MM.1S (cell line): ENCODE measurements at regions not wholly inside any gene's neighbourhood (a gene's known extent, or its start where the extent isn't known, plus 50 kb on each side); places are given as distances from the start of the nearest gene placed in this dataset.

Experiments
- DNase-seq: peaks from one replicate; pipeline ENCODE4 v3.0.0-alpha.2; 2015
- H2AFZ ChIP-seq: fragments of 300-600 bp; sonication (generic); 2 replicates; pipeline ENCODE4 v1.6.0; 2016; ENCODE audit warnings: antibody characterized with exemption, low read length
- H3F3A ChIP-seq: fragments of 300-600 bp; sonication (generic); 2 replicates; pipeline ENCODE4 v1.6.1; 2016; ENCODE audit warnings: mild to moderate bottlenecking, antibody characterized with exemption, low read length, moderate library complexity, mixed read lengths; ENCODE audit not compliant: insufficient read depth
- H3K27ac ChIP-seq: fragments of 300-600 bp; sonication (generic); 2 replicates; pipeline ENCODE4 v1.5.1; 2016; ENCODE audit warnings: mild to moderate bottlenecking, low read length
- H3K27me3 ChIP-seq: fragments of 300-600 bp; sonication (generic); replicated peaks from 2 replicates; pipeline ENCODE4 v1.6.0; 2016; ENCODE audit warnings: low read length; ENCODE audit not compliant: insufficient read depth
- H3K36me3 ChIP-seq: fragments of 300-600 bp; sonication (generic); replicated peaks from 2 replicates; pipeline ENCODE4 v1.6.1; 2016; ENCODE audit warnings: mild to moderate bottlenecking, low read length, mixed read lengths; ENCODE audit not compliant: insufficient read depth
- H3K4me1 ChIP-seq: fragments of 300-600 bp; sonication (generic); 2 replicates; pipeline ENCODE4 v1.6.1; 2016; ENCODE audit warnings: low read length, mixed read lengths
- H3K4me2 ChIP-seq: fragments of 300-600 bp; sonication (generic); 2 replicates; pipeline ENCODE4 v1.6.0; 2016; ENCODE audit warnings: low read depth, low read length
- H3K4me3 ChIP-seq: fragments of 300-600 bp; sonication (generic); 2 replicates; pipeline ENCODE4 v1.5.1; 2016; ENCODE audit warnings: low read length, mixed read lengths
- H3K79me2 ChIP-seq: fragments of 300-600 bp; sonication (generic); 2 replicates; pipeline ENCODE4 v1.6.1; 2016; ENCODE audit warnings: mixed run types, low read length, mixed read lengths
- H3K9ac ChIP-seq: fragments of 300-600 bp; sonication (generic); 2 replicates; pipeline ENCODE4 v1.6.1; 2016; ENCODE audit warnings: low read length, mixed read lengths
- H3K9me2 ChIP-seq: fragments of 300-600 bp; sonication (generic); replicated peaks from 2 replicates; pipeline ENCODE4 v1.6.1; 2016; ENCODE audit warnings: mild to moderate bottlenecking, low read length, mixed read lengths; ENCODE audit not compliant: insufficient read depth
- H3K9me3 ChIP-seq: fragments of 300-600 bp; sonication (generic); replicated peaks from 2 replicates; pipeline ENCODE4 v1.6.1; 2016; ENCODE audit warnings: mild to moderate bottlenecking, low read length, mixed read lengths; ENCODE audit not compliant: insufficient read depth
- H4K20me1 ChIP-seq: fragments of 300-600 bp; sonication (generic); 2 replicates; pipeline ENCODE4 v1.6.1; 2016; ENCODE audit warnings: mild to moderate bottlenecking, low read length, moderate library complexity, mixed read lengths; ENCODE audit not compliant: insufficient read depth
- CTCF ChIP-seq: fragments of 300-600 bp; sonication (generic); IDR thresholded peaks from 2 replicates; pipeline ENCODE4 v1.5.1; 2016; ENCODE audit warnings: antibody characterized with exemption, low read length, mixed read lengths
- EZH2 ChIP-seq: fragments of 300-600 bp; sonication (generic); optimal IDR thresholded peaks from 2 replicates; pipeline ENCODE3; 2017; ENCODE audit warnings: low read depth, mild to moderate bottlenecking, antibody characterized with exemption, low read length, mixed read lengths
- EZH2phosphoT487 ChIP-seq: fragments of 300-600 bp; sonication (generic); IDR thresholded peaks from 2 replicates; pipeline ENCODE4 v1.6.1; 2018; ENCODE audit warnings: antibody characterized with exemption, low read length

- Histone ChIP-seq H3K9me3 (no peaks in the 10 kb centered on the region), H3K9ac (no peak overlapping the region), H3K79me2 (no peaks in the 10 kb centered on the region), H4K20me1 (no peaks in the 10 kb centered on the region), H3K36me3 (no peaks in the 10 kb centered on the region), H3K9me2 (no peaks in the 10 kb centered on the region), H3K4me2 (no peak overlapping the region), H3K27ac (no peak overlapping the region), H3F3A (no peaks in the 10 kb centered on the region), H3K4me3 (no peak overlapping the region), H2AFZ (no peak overlapping the region), H3K4me1 (no peaks in the 10 kb centered on the region), H3K27me3 (no peaks in the 10 kb centered on the region)
- no peak for DNase-seq
- TF ChIP-seq CTCF, result no peak
- TF ChIP-seq EZH2phosphoT487, result no peak
- TF ChIP-seq EZH2, result no peak
Observed at GRCh38 chrX:142256935-142257334, 51.8 kb upstream of the MAGEC2 start.
